LNCaP clone FGC (cell line): ENCODE measurements at regions not wholly inside any gene's neighbourhood (a gene's known extent, or its start where the extent isn't known, plus 50 kb on each side); places are given as distances from the start of the nearest gene placed in this dataset.

Source experiments
- DNase-seq: peaks from one replicate; pipeline ENCODE4 v3.0.0-alpha.2; 2011; ENCODE audit warnings: low read depth
- H3K4me3 ChIP-seq: 2 replicates; pipeline ENCODE4 v1.5.1; 2011; ENCODE audit warnings: mild to moderate bottlenecking, low read depth, low read length, control low read depth
- CTCF ChIP-seq: IDR thresholded peaks from 2 replicates; pipeline ENCODE4 v1.5.1; 2012; ENCODE audit warnings: mild to moderate bottlenecking; ENCODE audit not compliant: control insufficient read depth, insufficient read depth; ENCODE audit errors: extremely low read depth

- no peak for DNase-seq
- no peak overlapping the region for H3K4me3 ChIP-seq
- no peak for TF ChIP-seq CTCF
These were observed 159.3 kb upstream of the SALL3 start for GRCh38 chr18:78820161-78820834.

- DNase-seq: no peak
- H3K4me3 ChIP-seq: no peak overlapping the region
- TF ChIP-seq CTCF: no peak
These were observed 158.2 kb upstream of the SALL3 start for GRCh38 chr18:78821396-78821795.

GRCh38 chr18:78822171-78822948, 157.3 kb upstream of the SALL3 start:
- TF ChIP-seq CTCF: no peak
- no peak for DNase-seq
- no peak overlapping the region for H3K4me3 ChIP-seq

- H3K4me3 ChIP-seq: no peak overlapping the region
- no peak for TF ChIP-seq CTCF
- DNase-seq: no peak
These were observed 156.7 kb upstream of the SALL3 start for GRCh38 chr18:78822949-78823285.

- no peak for DNase-seq
- H3K4me3 ChIP-seq: no peak overlapping the region
- no peak for TF ChIP-seq CTCF
These were observed 154.4 kb upstream of the SALL3 start for GRCh38 chr18:78825168-78825567.

- no peak overlapping the region for H3K4me3 ChIP-seq
- DNase-seq: no peak
- no peak for TF ChIP-seq CTCF
These were observed 153.0 kb upstream of the SALL3 start for GRCh38 chr18:78826631-78827030.
